H1 (cell line): ENCODE measurements at regions not wholly inside any gene's neighbourhood (a gene's known extent, or its start where the extent isn't known, plus 50 kb on each side); places are given as distances from the start of the nearest gene placed in this dataset.

Source experiments
- CTCF ChIA-PET: fragments of 300-600 bp; sonication (Branson Sonifier 250); formaldehyde crosslinking; loops from one replicate; lab custom pipeline; 2021; ENCODE audit not compliant: partially characterized antibody; lab: Charles Lee
- POLR2A ChIA-PET: fragments of 300-600 bp; sonication (Branson Sonifier 250); formaldehyde crosslinking; loops from one replicate; lab custom pipeline; 2021; ENCODE audit warnings: inconsistent platforms; ENCODE audit not compliant: partially characterized antibody; lab: Charles Lee
- DNase-seq, 2 experiments: peaks; one replicate each; pipeline versions ENCODE4 v3.0.0 to v3.0.0-alpha.2; 2010 to 2022; ENCODE audit warnings: low spot score in 2 of 2, low read depth in 1 of 2, mixed read lengths in 1 of 2
- FAIRE-seq: peaks from 2 replicates; lab custom pipeline; 2011; peaks lifted over from hg19 to GRCh38; lab: Jason Lieb, UNC
- H2AFZ ChIP-seq: 2 replicates; pipeline ENCODE4 v1.8.1; 2012; ENCODE audit warnings: low read length, inconsistent platforms
- H2AK5ac ChIP-seq: 2 replicates; pipeline ENCODE4 v1.6.1; 2013; ENCODE audit warnings: low read depth, low read length
- H2BK120ac ChIP-seq: replicated peaks from 2 replicates; pipeline ENCODE3; 2013; ENCODE audit warnings: low read depth, low read length, inconsistent platforms
- H2BK12ac ChIP-seq: 2 replicates; pipeline ENCODE4 v1.6.1; 2013; ENCODE audit warnings: low read depth, low read length
- H2BK15ac ChIP-seq: 2 replicates; pipeline ENCODE4 v1.6.1; 2013; ENCODE audit warnings: low read length
- H2BK20ac ChIP-seq: 2 replicates; pipeline ENCODE4 v1.6.1; 2013; ENCODE audit warnings: low read length
- H2BK5ac ChIP-seq: 2 replicates; pipeline ENCODE4 v1.6.1; 2013; ENCODE audit warnings: low read depth, low read length
- H3K14ac ChIP-seq: 2 replicates; pipeline ENCODE4 v1.6.1; 2013; ENCODE audit warnings: inconsistent platforms; ENCODE audit not compliant: insufficient read length
- H3K18ac ChIP-seq: 2 replicates; pipeline ENCODE4 v1.6.1; 2013; ENCODE audit warnings: low read length; ENCODE audit errors: extremely low read depth
- H3K23ac ChIP-seq: 2 replicates; pipeline ENCODE4 v1.6.1; 2013; ENCODE audit warnings: inconsistent platforms; ENCODE audit not compliant: insufficient read length
- H3K23me2 ChIP-seq: 2 replicates; pipeline ENCODE4 v1.6.1; 2013; ENCODE audit warnings: low read depth, low read length
- H3K27ac ChIP-seq: 2 replicates; pipeline ENCODE4 v1.6.1; 2011; ENCODE audit warnings: low read depth, low read length, inconsistent platforms
- H3K27me3 ChIP-seq, 4 experiments: replicated peaks in 1 of 4; 1 replicate in 1 of 4; 2 replicates in 3 of 4; pipeline versions ENCODE4 v1.6.1 to v1.8.1; 2011 to 2013; ENCODE audit warnings: low read length in 3 of 4, mild to moderate bottlenecking in 3 of 4, inconsistent platforms in 2 of 4, mixed read lengths in 2 of 4, moderate library complexity in 1 of 4; ENCODE audit not compliant: control insufficient read depth in 3 of 4, insufficient read depth in 3 of 4; ENCODE audit errors: extremely low read depth in 1 of 4
- H3K36me3 ChIP-seq, 4 experiments: 2 replicates each; pipeline versions ENCODE4 v1.6.1 to v1.8.1; 2011 to 2013; ENCODE audit warnings: mild to moderate bottlenecking in 4 of 4, low read length in 3 of 4, moderate library complexity in 2 of 4, control low read depth in 1 of 4, inconsistent platforms in 1 of 4; ENCODE audit not compliant: insufficient read depth in 4 of 4, control insufficient read depth in 2 of 4
- H3K4ac ChIP-seq: replicated peaks from 2 replicates; pipeline ENCODE3; 2013; ENCODE audit warnings: low read length, low read depth, mixed read lengths, inconsistent platforms; ENCODE audit not compliant: insufficient read length
- H3K4me1 ChIP-seq, 4 experiments: replicated peaks in 1 of 4; 1 replicate in 1 of 4; 2 replicates in 3 of 4; pipeline versions ENCODE4 v1.6.1 to v1.8.1; 2011 to 2013; ENCODE audit warnings: low read length in 3 of 4, inconsistent platforms in 2 of 4, mixed read lengths in 1 of 4; ENCODE audit not compliant: insufficient read depth in 4 of 4, control insufficient read depth in 3 of 4
- H3K4me2 ChIP-seq, 2 experiments: 2 replicates each; pipeline versions ENCODE4 v1.6.1 to v1.8.1; 2011 to 2013; ENCODE audit warnings: low read depth in 2 of 2, low read length in 2 of 2, control low read depth in 1 of 2, inconsistent platforms in 1 of 2, mild to moderate bottlenecking in 1 of 2; ENCODE audit not compliant: insufficient read depth in 1 of 2
- H3K4me3 ChIP-seq, 4 experiments: fragments of 200-600, 300-600 bp in 1 of 4; sonication (generic), shearing (Covaris generic), sonication (Bioruptor Twin) in 1 of 4; 2 replicates each; pipeline versions ENCODE4 v1.5.1 to v1.8.1; 2011 to 2016; ENCODE audit warnings: low read length in 4 of 4, low read depth in 3 of 4, control low read depth in 2 of 4, inconsistent platforms in 2 of 4, mild to moderate bottlenecking in 2 of 4, mixed read lengths in 1 of 4, moderate library complexity in 1 of 4; ENCODE audit not compliant: insufficient read depth in 2 of 4; ENCODE audit errors: extremely low read depth in 1 of 4
- H3K56ac ChIP-seq: replicated peaks from 2 replicates; pipeline ENCODE3; 2013; ENCODE audit warnings: low read depth, mild to moderate bottlenecking, mixed read lengths, low read length, inconsistent platforms; ENCODE audit not compliant: insufficient read length
- H3K79me1 ChIP-seq: 2 replicates; pipeline ENCODE4 v1.6.1; 2013; ENCODE audit warnings: low read depth, low read length, control low read depth
- H3K79me2 ChIP-seq, 2 experiments: 2 replicates each; pipeline versions ENCODE4 v1.6.1 to v1.8.1; 2012 to 2013; ENCODE audit warnings: low read length in 2 of 2, mild to moderate bottlenecking in 2 of 2, inconsistent platforms in 1 of 2; ENCODE audit not compliant: insufficient read depth in 2 of 2, control insufficient read depth in 1 of 2
- H3K9ac ChIP-seq, 4 experiments: replicated peaks in 1 of 4; 1 replicate in 1 of 4; 2 replicates in 3 of 4; pipeline versions ENCODE4 v1.6.1 to v1.8.1; 2011 to 2013; ENCODE audit warnings: low read depth in 3 of 4, low read length in 3 of 4, control low read depth in 2 of 4, mild to moderate bottlenecking in 2 of 4, moderate library complexity in 2 of 4, inconsistent platforms in 1 of 4; ENCODE audit errors: extremely low read depth in 1 of 4
- H3K9me3 ChIP-seq, 2 experiments: 2 replicates each; pipeline versions ENCODE4 v1.6.1 to v1.8.1; 2012 to 2013; ENCODE audit warnings: mild to moderate bottlenecking in 2 of 2, moderate library complexity in 2 of 2, control low read depth in 1 of 2, inconsistent platforms in 1 of 2, low read depth in 1 of 2, low read length in 1 of 2, mixed read lengths in 1 of 2; ENCODE audit not compliant: insufficient read depth in 2 of 2
- H4K20me1 ChIP-seq, 2 experiments: replicated peaks in 1 of 2; 2 replicates each; pipeline versions ENCODE3 to v1.8.1; 2011 to 2013; ENCODE audit warnings: inconsistent platforms in 2 of 2, low read length in 2 of 2, mild to moderate bottlenecking in 1 of 2; ENCODE audit not compliant: insufficient read depth in 2 of 2, control insufficient read depth in 1 of 2
- H4K5ac ChIP-seq: 2 replicates; pipeline ENCODE4 v1.6.1; 2013; ENCODE audit warnings: low read length, low read depth, mixed read lengths, inconsistent platforms; ENCODE audit not compliant: insufficient read length
- H4K8ac ChIP-seq: 2 replicates; pipeline ENCODE4 v1.8.0; 2013; ENCODE audit warnings: mild to moderate bottlenecking, moderate library complexity, low read length, inconsistent platforms; ENCODE audit not compliant: insufficient read depth; ENCODE audit errors: extremely low read depth
- H4K91ac ChIP-seq: replicated peaks from 2 replicates; pipeline ENCODE3; 2013; ENCODE audit warnings: low read length, mixed read lengths, inconsistent platforms; ENCODE audit not compliant: insufficient read length
- CBX5 ChIP-seq: fragments of 300-800, 300-1000 bp; sonication (generic); IDR thresholded peaks from 2 replicates; pipeline ENCODE4 v1.7.1; 2016; ENCODE audit warnings: antibody characterized with exemption, low read length, low read depth
- CTBP2 ChIP-seq: IDR thresholded peaks from 2 replicates; pipeline ENCODE4 v1.7.0; 2011; ENCODE audit warnings: borderline replicate concordance, mild to moderate bottlenecking, moderate library complexity, mixed read lengths, low read length; ENCODE audit not compliant: insufficient read depth, insufficient read length
- EGR1 ChIP-seq: IDR thresholded peaks from 2 replicates; pipeline ENCODE4 v1.6.1; 2011; ENCODE audit warnings: low read depth, low read length, borderline replicate concordance
- GABPA ChIP-seq: IDR thresholded peaks from 2 replicates; pipeline ENCODE4 v1.6.1; 2011; ENCODE audit warnings: mild to moderate bottlenecking, low read length, moderate library complexity, borderline replicate concordance; ENCODE audit not compliant: insufficient read depth
- HDAC2 ChIP-seq, 2 experiments: fragments of 300-600 bp in 1 of 2; sonication (generic) in 1 of 2; IDR thresholded peaks; 2 replicates each; pipeline ENCODE4 v1.6.1; 2011 to 2012; ENCODE audit warnings: low read depth in 2 of 2, low read length in 2 of 2, mild to moderate bottlenecking in 2 of 2, moderate library complexity in 2 of 2, borderline replicate concordance in 1 of 2, inconsistent platforms in 1 of 2
- KDM5A ChIP-seq: fragments of 200-600 bp; IDR thresholded peaks from 2 replicates; pipeline ENCODE4 v1.7.1; 2012; ENCODE audit warnings: mild to moderate bottlenecking, low read length, inconsistent platforms, mixed read lengths
- MAFK ChIP-seq: IDR thresholded peaks from 2 replicates; pipeline ENCODE4 v1.6.1; 2012; ENCODE audit warnings: low read depth, mild to moderate bottlenecking, improper control_type of control experiment, low read length
- PHF8 ChIP-seq: fragments of 200-600 bp; sonication (generic); conservative IDR thresholded peaks from 2 replicates; pipeline ENCODE4 v1.7.1; 2012; ENCODE audit warnings: low read depth, mild to moderate bottlenecking, inconsistent platforms, low read length, moderate library complexity
- POU5F1 ChIP-seq: IDR thresholded peaks from 2 replicates; pipeline ENCODE4 v1.6.1; 2011; ENCODE audit warnings: low read depth, mild to moderate bottlenecking, low read length, moderate library complexity
- SAP30 ChIP-seq: fragments of 300-600 bp; sonication (generic); IDR thresholded peaks from 2 replicates; pipeline ENCODE4 v1.7.1; 2012; ENCODE audit warnings: low read length, moderate library complexity, mild to moderate bottlenecking, inconsistent platforms; ENCODE audit not compliant: insufficient read depth, insufficient replicate concordance
- SRF ChIP-seq: IDR thresholded peaks from 2 replicates; pipeline ENCODE4 v1.6.1; 2011; ENCODE audit warnings: mild to moderate bottlenecking, low read depth, low read length, moderate library complexity
- TBP ChIP-seq: IDR thresholded peaks from 2 replicates; pipeline ENCODE4 v1.6.1; 2011; ENCODE audit warnings: low read depth, low read length, improper control_type of control experiment
- WGBS, 2 experiments: shearing (Covaris generic) in 1 of 2; methylation state at CpG; one replicate each; pipeline versions ENCODE4 v1.1.6 to v1.1.7; 2013 to 2015; ENCODE audit warnings: low lambda C conversion rate in 2 of 2, mixed read lengths in 2 of 2, inconsistent platforms in 1 of 2, low coverage in 1 of 2, missing lambda C conversion rate in 1 of 2; ENCODE audit not compliant: insufficient replicate concordance in 2 of 2, insufficient coverage in 1 of 2, insufficient read length in 1 of 2; ENCODE audit errors: extremely low coverage in 1 of 2, missing lambda C conversion rate in 1 of 2; 5-methylcytosine and 5-hydroxymethylcytosine counted together

GRCh38 chr3:44047796-44048195, 193.9 kb upstream of the TOPAZ1 start:
- Histone ChIP-seq H2BK5ac (no peak overlapping the region; the same call in 1 of the 2 replicates), H3K4me2 (no peak overlapping the region), H3K27me3 (no peaks in the 10 kb centered on the region), H3K14ac (no peak overlapping the region), H2BK15ac (no peak overlapping the region), H2BK120ac (no peak overlapping the region), H3K23me2 (no peaks in the 10 kb centered on the region), H2BK20ac (peak overlapping the region; percentile 21; the same call in 1 of the 2 replicates), H3K9ac (no peak overlapping the region), H4K91ac (no peak overlapping the region), H3K79me1 (no peaks in the 10 kb centered on the region), H3K36me3 (no peaks in the 10 kb centered on the region), H4K8ac (no peak overlapping the region), H4K20me1 (no peaks in the 10 kb centered on the region), H3K4ac (no peak overlapping the region), H3K9me3 (no peaks in the 10 kb centered on the region), H3K18ac (no peak overlapping the region), H2BK12ac (no peak overlapping the region; the same call in 1 of the 2 replicates), H3K23ac (no peak overlapping the region), H2AFZ (no peak overlapping the region), H3K4me1 (peaks cover 0 to 9% (median 3%) of the 10 kb centered on the region in 4 experiments; a peak in 4 of 7 replicates), H3K4me3 (no peak overlapping the region), H3K56ac (no peak overlapping the region), H4K5ac (no peak overlapping the region), H3K27ac (no peak overlapping the region), H2AK5ac (no peak overlapping the region), H3K79me2 (no peaks in the 10 kb centered on the region)
- POLR2A ChIA-PET: no interaction called here
- DNase-seq: no peak
- WGBS, 2 experiments: 91% methylated on average over 3 of the region's 3 CpGs; no CpG with 5 or more reads in 1 of the 2 experiments
- CTCF ChIA-PET: no interaction called here
- FAIRE-seq: no peak
- TF ChIP-seq EGR1: no peak
- no peak for TF ChIP-seq TBP
- TF ChIP-seq POU5F1: no peak
- TF ChIP-seq MAFK: no peak
- TF ChIP-seq HDAC2 (IDR thresholded peaks at IDR 0.05; ENCODE audit: borderline replicate concordance in 1 of 2, low read depth in 2 of 2, low read length in 2 of 2): no peak
- no peak for TF ChIP-seq CBX5
- no peak for TF ChIP-seq SAP30
- no peak for TF ChIP-seq PHF8
- TF ChIP-seq SRF: no peak
- TF ChIP-seq CTBP2: no peak
- no peak for TF ChIP-seq KDM5A
- no peak for TF ChIP-seq GABPA
